HCT116 (cell line): ENCODE measurements at regions not wholly inside any gene's neighbourhood (a gene's known extent, or its start where the extent isn't known, plus 50 kb on each side); places are given as distances from the start of the nearest gene placed in this dataset.

Source experiments
- ATAC-seq: fragments of 200-7000 bp; cut with Tn5 transposase; 2 replicates; pipeline ENCODE4 v1.9.1; 2020; ENCODE audit warnings: mild to moderate bottlenecking, moderate library complexity
- BruUV-seq: library from RNA; stranded (reverse); fragments of 400-500 nt; replicated peaks from 2 replicates; lab custom pipeline; 2021; lab: Mats Ljungman, UMichigan
- CTCF ChIA-PET: fragments of 300-600 bp; sonication (Branson Sonifier 250); formaldehyde crosslinking; loops from one replicate; lab custom pipeline; 2021; ENCODE audit warnings: antibody characterized with exemption; lab: Charles Lee
- POLR2A ChIA-PET: fragments of 300-600, 350-600 bp; sonication (Branson Sonifier 250); formaldehyde crosslinking; loops from one replicate; lab custom pipeline; 2021; ENCODE audit warnings: antibody characterized with exemption; lab: Charles Lee
- RAD21 ChIA-PET, 2 experiments: fragments of 300-600 bp; sonication (Branson Sonifier 250); formaldehyde crosslinking; loops; one replicate each; lab custom pipeline; 2023; ENCODE audit warnings: low total read pairs in 2 of 2; ENCODE audit not compliant: uncharacterized antibody in 2 of 2, unreplicated experiment in 2 of 2, low non-redundant PET in 1 of 2; lab: Charles Lee
- DNase-seq: peaks from one replicate; pipeline ENCODE4 v3.0.0-alpha.2; 2010; ENCODE audit warnings: low read depth, low spot score
- H2AFZ ChIP-seq: fragments of 200-600 bp; shearing (Covaris generic), sonication (generic); 2 replicates; pipeline ENCODE4 v1.6.1; 2017; ENCODE audit warnings: low read depth, mixed run types, mixed read lengths, antibody characterized with exemption, low read length; ENCODE audit not compliant: poor library complexity, severe bottlenecking
- H3K27ac ChIP-seq: 2 replicates; pipeline ENCODE4 v1.5.1; 2012; ENCODE audit warnings: low read depth, low read length
- H3K27me3 ChIP-seq: fragments of 200-600 bp; sonication (generic); 2 replicates; pipeline ENCODE4 v1.6.1; 2016; ENCODE audit warnings: mixed run types, low read length, mixed read lengths; ENCODE audit not compliant: insufficient read depth
- H3K36me3 ChIP-seq, 2 experiments: fragments of 200-500 bp in 1 of 2; fragments of 200-600 bp in 1 of 2; sonication (Bioruptor generic) in 1 of 2; sonication (generic) in 1 of 2; 2 replicates each; pipeline versions ENCODE4 v1.5.1 to v1.6.1; 2014 to 2016; ENCODE audit warnings: low read length in 2 of 2, inconsistent platforms in 1 of 2, mixed read lengths in 1 of 2, mixed run types in 1 of 2; ENCODE audit not compliant: insufficient read depth in 2 of 2, control insufficient read depth in 1 of 2
- H3K4me1 ChIP-seq, 2 experiments: fragments of 200-600 bp in 1 of 2; sonication (generic) in 1 of 2; 2 replicates each; pipeline versions ENCODE4 v1.5.1 to v1.6.1; 2012 to 2017; ENCODE audit warnings: low read length in 2 of 2, inconsistent platforms in 1 of 2, mild to moderate bottlenecking in 1 of 2, mixed read lengths in 1 of 2, mixed run types in 1 of 2, moderate library complexity in 1 of 2; ENCODE audit not compliant: insufficient read depth in 2 of 2, control insufficient read depth in 1 of 2
- H3K4me2 ChIP-seq: fragments of 200-600 bp; sonication (generic); 2 replicates; pipeline ENCODE4 v1.6.1; 2017; ENCODE audit warnings: mixed run types, low read length, mixed read lengths
- H3K4me3 ChIP-seq, 2 experiments: fragments of 200-600 bp in 1 of 2; sonication (generic) in 1 of 2; replicated peaks in 1 of 2; 2 replicates each; pipeline ENCODE4 v1.5.1; 2011 to 2016; ENCODE audit warnings: low read length in 2 of 2, control low read depth in 1 of 2, low read depth in 1 of 2, mild to moderate bottlenecking in 1 of 2, mixed read lengths in 1 of 2, mixed run types in 1 of 2
- H3K79me2 ChIP-seq: fragments of 200-600 bp; sonication (generic); 2 replicates; pipeline ENCODE4 v1.6.1; 2017; ENCODE audit warnings: mild to moderate bottlenecking, mixed run types, low read length, moderate library complexity, mixed read lengths; ENCODE audit not compliant: insufficient read depth
- H3K9ac ChIP-seq: fragments of 200-600 bp; sonication (generic); 2 replicates; pipeline ENCODE4 v1.6.1; 2016; ENCODE audit warnings: low read length, mixed read lengths
- H3K9me2 ChIP-seq: fragments of 200-600 bp; sonication (generic), shearing (Covaris generic); 2 replicates; pipeline ENCODE4 v1.6.1; 2017; ENCODE audit warnings: mixed run types, mild to moderate bottlenecking, moderate library complexity; ENCODE audit not compliant: insufficient read depth
- H3K9me3 ChIP-seq, 2 experiments: fragments of 200-500 bp in 1 of 2; fragments of 200-600 bp in 1 of 2; sonication (Bioruptor generic) in 1 of 2; sonication (generic) in 1 of 2; 2 replicates each; pipeline ENCODE4 v1.6.1; 2014 to 2017; ENCODE audit warnings: low read length in 2 of 2, mixed read lengths in 2 of 2, inconsistent platforms in 1 of 2, low read depth in 1 of 2, mild to moderate bottlenecking in 1 of 2, mixed run types in 1 of 2, moderate library complexity in 1 of 2; ENCODE audit not compliant: control insufficient read depth in 1 of 2, insufficient read depth in 1 of 2
- H4K20me1 ChIP-seq: fragments of 200-600 bp; sonication (generic), shearing (Covaris generic); 2 replicates; pipeline ENCODE4 v1.6.1; 2017; ENCODE audit warnings: mixed run types, mild to moderate bottlenecking, moderate library complexity; ENCODE audit not compliant: insufficient read depth
- ATF3 ChIP-seq: IDR thresholded peaks from 2 replicates; pipeline ENCODE4 v1.6.1; 2012
- CEBPB ChIP-seq: IDR thresholded peaks from 2 replicates; pipeline ENCODE4 v1.6.1; 2012; ENCODE audit warnings: low read depth
- CTCF ChIP-seq, 3 experiments: fragments of 200-600 bp in 1 of 3; sonication (generic) in 1 of 3; IDR thresholded peaks in 2 of 3; conservative IDR thresholded peaks in 1 of 3; 2 replicates each; pipeline ENCODE4 v1.5.1; 2012 to 2017; ENCODE audit warnings: low read depth in 2 of 3, low read length in 2 of 3, antibody characterized with exemption in 1 of 3, borderline replicate concordance in 1 of 3, control low read depth in 1 of 3, mild to moderate bottlenecking in 1 of 3, mixed read lengths in 1 of 3, mixed run types in 1 of 3, moderate library complexity in 1 of 3; ENCODE audit not compliant: insufficient read depth in 1 of 3
- MAX ChIP-seq: IDR thresholded peaks from 2 replicates; pipeline ENCODE4 v1.6.1; 2012
- POLR2AphosphoS5 ChIP-seq: IDR thresholded peaks from 2 replicates; pipeline ENCODE4 v1.6.1; 2011; ENCODE audit warnings: mild to moderate bottlenecking, low read depth, low read length, moderate library complexity
- TCF7L2 ChIP-seq: IDR thresholded peaks from 2 replicates; pipeline ENCODE4 v1.7.0; 2011; ENCODE audit warnings: borderline replicate concordance, inconsistent platforms; ENCODE audit not compliant: insufficient read depth, insufficient read length; ENCODE audit errors: extremely low read depth
- YY1 ChIP-seq: IDR thresholded peaks from 2 replicates; pipeline ENCODE4 v1.6.1; 2011; ENCODE audit warnings: low read length, low read depth, moderate library complexity, mild to moderate bottlenecking; ENCODE audit not compliant: insufficient replicate concordance; ENCODE audit errors: extremely low read depth
- ZBTB33 ChIP-seq: IDR thresholded peaks from 2 replicates; pipeline ENCODE4 v1.6.1; 2011; ENCODE audit warnings: mild to moderate bottlenecking, low read length, moderate library complexity; ENCODE audit not compliant: insufficient replicate concordance; ENCODE audit errors: extremely low read depth
- ZNF274 ChIP-seq: fragments of 200-500 bp; sonication (Bioruptor generic); IDR thresholded peaks from 2 replicates; pipeline ENCODE4 v1.6.1; 2014; ENCODE audit warnings: mild to moderate bottlenecking, low read depth, low read length, inconsistent platforms
- intact Hi-C: fragments of 100-400 bp; cut with micrococcal nuclease; formaldehyde crosslinking; loops from 2 replicates; pipeline ENCODE4 v1.10.0; 2022

- Histone ChIP-seq H4K20me1 (no peaks in the 10 kb centered on the region), H2AFZ (no peak overlapping the region), H3K4me1 (peaks cover 0 to 5% of the 10 kb centered on the region in 2 experiments; a peak in 1 of 4 replicates), H3K9me2 (no peaks in the 10 kb centered on the region), H3K9ac (no peak overlapping the region), H3K27me3 (peaks cover 15% of the 10 kb centered on the region; the same call in 1 of the 2 replicates), H3K4me2 (no peak overlapping the region)
- DNase-seq: no peak
- RAD21 ChIA-PET: no interaction called here
- ATAC-seq: no peak
- TF ChIP-seq YY1 (no peak), ATF3 (no peak), TCF7L2 (no peak), CTCF (IDR thresholded peaks at IDR 0.05 in 2 of 3, conservative IDR thresholded peaks at IDR 0.05 in 1 of 3; ENCODE audit: borderline replicate concordance in 1 of 3, insufficient read depth in 1 of 3, low read depth in 2 of 3, low read length in 2 of 3) (no peak), ZBTB33 (no peak), MAX (no peak), CEBPB (no peak), POLR2AphosphoS5 (no peak), ZNF274 (no peak)
- TF ChIP-seq, all 23 proteins: peak for 0
- POLR2A ChIA-PET: no interaction called here
- Histone ChIP-seq H3K27ac (no peak overlapping the region), H3K79me2 (no peaks in the 10 kb centered on the region), H3K9me3 (no peaks in the 10 kb centered on the region), H3K4me3 (no peak overlapping the region), H3K36me3 (no peaks in the 10 kb centered on the region)
- CTCF ChIA-PET: no interaction called here
- BruUV-seq: no TSS peak
- intact Hi-C loops: loop anchor here (5.0 to 10.0 kb wide), 2 partner anchors 527 to 530 kb away; no protein-coding TSS in a partner anchor
Observed at GRCh38 chr4:71185037-71185436, 153.8 kb upstream of the SLC4A4 start.
